ENCODE measurements at regions not wholly inside any gene's neighbourhood (a gene's known extent, or its start where the extent isn't known, plus 50 kb on each side); places are given as distances from the start of the nearest gene placed in this dataset.

- H3K4me1 ChIP-seq (ENCODE audit: control insufficient read depth, insufficient read depth, low read length), result peaks cover 9% of the 10 kb centered on the region
- no peaks in the 10 kb centered on the region for H3K9me3 ChIP-seq (ENCODE audit: control insufficient read depth, low read depth, low read length)
- H3K27ac ChIP-seq (ENCODE audit: low read length), result peak overlapping the region; percentile 9
- WGBS (ENCODE audit: insufficient coverage, low lambda C conversion rate), result 0% methylated on average over 1 of the region's 3 CpGs
- DNase-seq, result peak in 1 of 2 donors; percentile 35
- H3K27me3 ChIP-seq (ENCODE audit: control insufficient read depth, insufficient read depth, low read length), result no peaks in the 10 kb centered on the region
- no peaks in the 10 kb centered on the region for H3K36me3 ChIP-seq (ENCODE audit: control insufficient read depth, insufficient read depth, low read length)
- H3K4me3 ChIP-seq (ENCODE audit: low read length), result no peak overlapping the region
Observed at GRCh38 chr4:183391204-183391603, 53.2 kb upstream of the CDKN2AIP start.

GRCh38 chr4:183392377-183392776 lies 52.1 kb upstream of the CDKN2AIP start:
- H3K4me3 ChIP-seq (ENCODE audit: low read length), result no peak overlapping the region
- H3K9me3 ChIP-seq (ENCODE audit: control insufficient read depth, low read depth, low read length), result no peaks in the 10 kb centered on the region
- no peaks in the 10 kb centered on the region for H3K27me3 ChIP-seq (ENCODE audit: control insufficient read depth, insufficient read depth, low read length)
- H3K36me3 ChIP-seq (ENCODE audit: control insufficient read depth, insufficient read depth, low read length), result no peaks in the 10 kb centered on the region
- H3K4me1 ChIP-seq (ENCODE audit: control insufficient read depth, insufficient read depth, low read length), result peaks cover 9% of the 10 kb centered on the region
- WGBS (ENCODE audit: insufficient coverage, low lambda C conversion rate), result no CpG with 5 or more reads among the region's 3 CpGs
- no peak for DNase-seq
- no peak overlapping the region for H3K27ac ChIP-seq (ENCODE audit: low read length)

GRCh38 chr4:183393446-183393845 lies 51.0 kb upstream of the CDKN2AIP start:
- Histone ChIP-seq H3K27me3 (ENCODE audit: control insufficient read depth, insufficient read depth, low read length) (no peaks in the 10 kb centered on the region), H3K27ac (ENCODE audit: low read length) (no peak overlapping the region), H3K9me3 (ENCODE audit: control insufficient read depth, low read depth, low read length) (no peaks in the 10 kb centered on the region), H3K4me3 (ENCODE audit: low read length) (no peak overlapping the region), H3K4me1 (ENCODE audit: control insufficient read depth, insufficient read depth, low read length) (peaks cover 12% of the 10 kb centered on the region), H3K36me3 (ENCODE audit: control insufficient read depth, insufficient read depth, low read length) (no peaks in the 10 kb centered on the region)
- WGBS (ENCODE audit: insufficient coverage, low lambda C conversion rate), result no CpG with 5 or more reads among the region's 5 CpGs
- DNase-seq, result no peak

GRCh38 chr4:183394166-183394951 lies 50.1 kb upstream of the CDKN2AIP start:
- no peak overlapping the region for H3K4me3 ChIP-seq (ENCODE audit: low read length)
- DNase-seq, result no peak
- 93% methylated on average over 3 of the region's 19 CpGs for WGBS (ENCODE audit: insufficient coverage, low lambda C conversion rate)
- H3K27ac ChIP-seq (ENCODE audit: low read length), result no peak overlapping the region
- no peaks in the 10 kb centered on the region for H3K9me3 ChIP-seq (ENCODE audit: control insufficient read depth, low read depth, low read length)
- no peaks in the 10 kb centered on the region for H3K27me3 ChIP-seq (ENCODE audit: control insufficient read depth, insufficient read depth, low read length)
- peaks cover 13% of the 10 kb centered on the region for H3K4me1 ChIP-seq (ENCODE audit: control insufficient read depth, insufficient read depth, low read length)
- no peaks in the 10 kb centered on the region for H3K36me3 ChIP-seq (ENCODE audit: control insufficient read depth, insufficient read depth, low read length)
